Natural killer cell (primary cell): ENCODE measurements at regions not wholly inside any gene's neighbourhood (a gene's known extent, or its start where the extent isn't known, plus 50 kb on each side); places are given as distances from the start of the nearest gene placed in this dataset.

ENCODE experiments used
- ATAC-seq, 3 donors: fragments of 150-1000 bp in 2 of 3; fragments of 200-7000 bp in 1 of 3; cut with Tn5 transposase; 1 replicate in 1 of 3; 2 replicates in 2 of 3; pipeline ENCODE4 v1.10.0; 2021; ENCODE audit warnings: mild to moderate bottlenecking in 2 of 3, moderate library complexity in 2 of 3
- DNase-seq, 2 donors: peaks; one replicate each; pipeline versions ENCODE4 v3.0.0 to v3.0.0-alpha.2; 2013 to 2021; ENCODE audit warnings: mixed read lengths in 1 of 2
- H3K27ac ChIP-seq: one replicate; pipeline ENCODE4 v1.5.1; 2013; ENCODE audit warnings: mild to moderate bottlenecking, low read length
- H3K27me3 ChIP-seq: one replicate; pipeline ENCODE4 v1.6.1; 2013; ENCODE audit warnings: low read length; ENCODE audit not compliant: control insufficient read depth, insufficient read depth
- H3K36me3 ChIP-seq: one replicate; pipeline ENCODE4 v1.6.1; 2013; ENCODE audit warnings: low read length; ENCODE audit not compliant: control insufficient read depth, insufficient read depth
- H3K4me1 ChIP-seq: one replicate; pipeline ENCODE4 v1.6.1; 2013; ENCODE audit warnings: low read length; ENCODE audit not compliant: control insufficient read depth, insufficient read depth
- H3K4me3 ChIP-seq: one replicate; pipeline ENCODE4 v1.5.1; 2013; ENCODE audit warnings: low read length
- H3K9me3 ChIP-seq: one replicate; pipeline ENCODE4 v1.6.1; 2013; ENCODE audit warnings: low read length; ENCODE audit not compliant: control insufficient read depth, insufficient read depth
- H3K27ac Mint-ChIP-seq, 2 donors: one replicate each; pipeline ENCODE4 v1.8.0; 2022; ENCODE audit warnings: mild to moderate bottlenecking in 2 of 2, mixed read lengths in 2 of 2, moderate library complexity in 1 of 2
- H3K27me3 Mint-ChIP-seq, 2 donors: one replicate each; pipeline ENCODE4 v1.8.0; 2022; ENCODE audit warnings: low read depth in 2 of 2, mixed read lengths in 2 of 2
- H3K36me3 Mint-ChIP-seq: one replicate; pipeline ENCODE4 v1.8.0; 2022; ENCODE audit warnings: mixed read lengths
- H3K4me1 Mint-ChIP-seq, 2 donors: one replicate each; pipeline ENCODE4 v1.8.0; 2022; ENCODE audit warnings: mixed read lengths in 2 of 2
- H3K4me3 Mint-ChIP-seq: one replicate; pipeline ENCODE4 v1.8.0; 2022; ENCODE audit warnings: mild to moderate bottlenecking, moderate library complexity, mixed read lengths
- H3K9me3 Mint-ChIP-seq, 2 donors: one replicate each; pipeline ENCODE4 v1.8.0; 2022; ENCODE audit warnings: mixed read lengths in 2 of 2
- WGBS: methylation state at CpG from one replicate; pipeline ENCODE4 v1.1.7; 2013; ENCODE audit warnings: missing lambda C conversion rate; ENCODE audit not compliant: insufficient coverage; 5-methylcytosine and 5-hydroxymethylcytosine counted together
- intact Hi-C: fragments of 100-400 bp; cut with micrococcal nuclease; formaldehyde crosslinking; loops from one replicate; pipeline ENCODE4 v1.14.2; 2022
- TF ChIP-seq, protein P1 (sequence below): fragments of 200-600 bp; IDR thresholded peaks from one replicate; pipeline ENCODE4 v1.8.0; 2022; ENCODE audit warnings: antibody characterized with exemption

DNA sequence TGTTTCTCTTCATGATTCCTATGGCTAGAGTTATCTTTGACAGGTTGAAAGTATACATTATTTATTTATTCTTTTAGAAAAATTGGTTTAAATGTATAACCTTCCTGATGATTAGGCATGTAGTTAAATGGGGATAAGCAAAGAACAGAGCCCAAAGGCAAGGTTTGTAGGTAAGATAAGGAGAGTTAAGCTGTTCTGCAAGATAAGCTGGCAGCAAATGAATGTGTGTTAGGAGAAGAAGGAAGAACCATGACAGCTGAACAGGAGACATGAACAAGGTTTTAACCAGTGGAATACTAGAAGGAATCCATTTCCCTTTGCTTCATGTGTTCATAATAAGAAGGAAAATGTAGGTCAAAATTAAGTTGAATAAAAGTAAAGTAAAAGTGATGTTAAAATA, 1330.1 kb upstream of the USP15 start:
- no peak overlapping the region for H3K27ac ChIP-seq
- Mint-ChIP-seq H3K9me3 (peaks cover 15 to 19% of the 10 kb centered on the region in 2 donors), H3K36me3 (no peaks in the 10 kb centered on the region), H3K27me3 (no peaks in the 10 kb centered on the region), H3K4me3 (no peak overlapping the region), H3K27ac (no peak overlapping the region), H3K4me1 (no peaks in the 10 kb centered on the region)
- no peaks in the 10 kb centered on the region for H3K4me1 ChIP-seq
- DNase-seq, result no peak
- no peaks in the 10 kb centered on the region for H3K9me3 ChIP-seq
- H3K27me3 ChIP-seq, result no peaks in the 10 kb centered on the region
- TF ChIP-seq, protein P1, sequence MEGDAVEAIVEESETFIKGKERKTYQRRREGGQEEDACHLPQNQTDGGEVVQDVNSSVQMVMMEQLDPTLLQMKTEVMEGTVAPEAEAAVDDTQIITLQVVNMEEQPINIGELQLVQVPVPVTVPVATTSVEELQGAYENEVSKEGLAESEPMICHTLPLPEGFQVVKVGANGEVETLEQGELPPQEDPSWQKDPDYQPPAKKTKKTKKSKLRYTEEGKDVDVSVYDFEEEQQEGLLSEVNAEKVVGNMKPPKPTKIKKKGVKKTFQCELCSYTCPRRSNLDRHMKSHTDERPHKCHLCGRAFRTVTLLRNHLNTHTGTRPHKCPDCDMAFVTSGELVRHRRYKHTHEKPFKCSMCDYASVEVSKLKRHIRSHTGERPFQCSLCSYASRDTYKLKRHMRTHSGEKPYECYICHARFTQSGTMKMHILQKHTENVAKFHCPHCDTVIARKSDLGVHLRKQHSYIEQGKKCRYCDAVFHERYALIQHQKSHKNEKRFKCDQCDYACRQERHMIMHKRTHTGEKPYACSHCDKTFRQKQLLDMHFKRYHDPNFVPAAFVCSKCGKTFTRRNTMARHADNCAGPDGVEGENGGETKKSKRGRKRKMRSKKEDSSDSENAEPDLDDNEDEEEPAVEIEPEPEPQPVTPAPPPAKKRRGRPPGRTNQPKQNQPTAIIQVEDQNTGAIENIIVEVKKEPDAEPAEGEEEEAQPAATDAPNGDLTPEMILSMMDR, result no peak
- H3K36me3 ChIP-seq, result no peaks in the 10 kb centered on the region
- no peak for ATAC-seq
- H3K4me3 ChIP-seq, result no peak overlapping the region
- intact Hi-C loops, result no loop called here

DNA sequence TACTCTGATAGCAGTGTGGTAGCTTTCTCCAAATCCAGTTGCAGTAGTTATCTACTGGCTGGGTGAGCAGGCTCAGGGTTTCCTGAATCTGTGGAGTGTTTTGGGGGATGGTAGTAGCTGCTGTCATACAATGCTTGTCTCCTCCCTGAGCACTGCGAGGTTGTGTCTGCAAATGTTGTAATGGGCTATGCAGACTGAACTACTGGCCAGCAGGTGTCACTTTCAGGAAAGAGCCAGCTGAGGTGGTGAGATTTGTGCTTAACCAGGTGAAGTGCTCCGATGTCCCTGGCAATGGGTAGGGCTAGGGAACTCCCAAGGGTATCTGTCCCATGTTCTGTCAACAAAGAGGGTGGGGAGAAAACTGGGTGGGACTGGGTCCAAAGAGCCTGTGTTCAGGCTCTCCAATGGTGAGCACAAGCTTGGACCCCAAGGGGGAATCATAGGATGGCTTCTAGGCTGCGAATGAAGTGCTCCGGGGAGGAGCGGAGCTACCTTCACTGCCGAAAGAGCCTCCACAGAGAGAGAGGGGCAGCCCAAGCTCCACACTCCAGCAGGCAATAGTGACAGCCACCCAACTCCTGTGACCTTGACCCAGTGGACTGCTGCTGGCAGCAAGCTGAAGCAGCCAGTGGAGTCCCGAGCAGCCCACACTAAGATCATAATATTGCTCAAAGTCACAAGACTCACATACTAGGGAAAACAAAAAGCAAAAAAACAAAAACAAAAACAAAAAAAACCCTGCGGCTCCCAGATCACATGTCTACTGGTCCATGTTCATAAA, 1324.0 kb upstream of the USP15 start:
- no peak for ATAC-seq
- DNase-seq, result no peak
- H3K36me3 Mint-ChIP-seq, result no peaks in the 10 kb centered on the region

DNA sequence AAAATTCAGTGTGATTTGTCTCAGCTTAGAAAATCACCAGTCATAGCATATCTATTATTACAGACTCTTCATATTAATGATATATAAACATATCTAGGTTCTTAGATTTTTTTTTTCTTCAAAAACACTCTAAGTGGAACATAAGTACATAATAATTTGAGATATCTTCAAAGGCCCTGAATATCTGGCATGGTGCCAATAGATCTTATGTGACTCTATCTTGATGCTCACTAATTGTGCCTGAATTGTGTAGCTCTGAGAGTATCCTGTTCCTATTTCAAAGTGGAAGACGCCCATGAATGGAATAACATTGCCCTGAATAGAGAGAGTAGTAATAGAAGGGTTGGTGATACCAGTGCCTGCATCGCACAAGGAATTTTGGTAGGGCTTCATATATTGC, 1312.7 kb upstream of the USP15 start:
- H3K27ac ChIP-seq, result no peak overlapping the region
- Mint-ChIP-seq H3K36me3 (peaks cover 7% of the 10 kb centered on the region), H3K4me3 (no peak overlapping the region), H3K27me3 (no peaks in the 10 kb centered on the region), H3K9me3 (peaks cover 9 to 29% of the 10 kb centered on the region in 2 donors), H3K27ac (no peak overlapping the region), H3K4me1 (no peaks in the 10 kb centered on the region)
- no peaks in the 10 kb centered on the region for H3K27me3 ChIP-seq
- intact Hi-C loops, result no loop called here
- no peak for DNase-seq
- no peaks in the 10 kb centered on the region for H3K9me3 ChIP-seq
- no peaks in the 10 kb centered on the region for H3K4me1 ChIP-seq
- ATAC-seq, result no peak
- TF ChIP-seq, protein P1, result no peak
- H3K4me3 ChIP-seq, result no peak overlapping the region
- no peaks in the 10 kb centered on the region for H3K36me3 ChIP-seq
- 85% methylated on average over 2 of the region's 2 CpGs for WGBS

More for the DNA sequence above, 1324.0 kb upstream of the USP15 start:
- 85% methylated on average over 8 of the region's 8 CpGs for WGBS
- H3K27ac Mint-ChIP-seq, result no peak overlapping the region
- no peak overlapping the region for H3K4me3 Mint-ChIP-seq
- Histone ChIP-seq H3K36me3 (no peaks in the 10 kb centered on the region), H3K4me3 (no peak overlapping the region), H3K4me1 (no peaks in the 10 kb centered on the region), H3K27ac (no peak overlapping the region), H3K9me3 (peaks cover 9% of the 10 kb centered on the region), H3K27me3 (no peaks in the 10 kb centered on the region)
- intact Hi-C loops, result no loop called here
- no peaks in the 10 kb centered on the region for H3K4me1 Mint-ChIP-seq
- peaks cover 14 to 25% of the 10 kb centered on the region in 2 donors for H3K9me3 Mint-ChIP-seq
- H3K27me3 Mint-ChIP-seq, result no peaks in the 10 kb centered on the region
- TF ChIP-seq, protein P1, result no peak

DNA sequence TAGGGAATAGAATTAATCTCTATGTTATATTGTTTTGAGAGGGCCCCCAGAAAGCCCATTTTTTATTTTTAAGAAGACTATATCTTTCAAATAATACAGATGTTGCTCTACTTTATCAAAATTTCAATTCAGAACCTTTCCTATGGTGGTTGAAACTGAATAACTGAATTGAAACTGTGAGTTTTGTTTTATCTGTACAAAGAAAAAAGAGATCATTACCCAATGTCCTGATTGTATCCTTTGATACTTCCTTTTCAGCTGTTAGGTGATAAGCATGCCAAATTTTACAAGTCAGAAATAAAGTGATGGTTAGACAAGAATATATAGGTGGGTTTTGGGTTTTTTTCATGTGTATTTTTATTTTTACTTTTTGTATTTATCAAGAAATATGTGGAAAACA, 1293.1 kb upstream of the USP15 start:
- peaks cover 15 to 27% of the 10 kb centered on the region in 2 donors for H3K9me3 Mint-ChIP-seq
- Histone ChIP-seq H3K4me3 (no peak overlapping the region), H3K4me1 (no peaks in the 10 kb centered on the region), H3K27ac (no peak overlapping the region), H3K36me3 (no peaks in the 10 kb centered on the region), H3K27me3 (no peaks in the 10 kb centered on the region), H3K9me3 (no peaks in the 10 kb centered on the region)
- ATAC-seq (no peak), DNase-seq (no peak)
- TF ChIP-seq, protein P1, result no peak
- no peaks in the 10 kb centered on the region for H3K36me3 Mint-ChIP-seq
- intact Hi-C loops, result no loop called here
- H3K27ac Mint-ChIP-seq, result no peak overlapping the region
- no peaks in the 10 kb centered on the region for H3K4me1 Mint-ChIP-seq
- H3K4me3 Mint-ChIP-seq, result no peak overlapping the region
- no peaks in the 10 kb centered on the region for H3K27me3 Mint-ChIP-seq
